GM12878 (cell line): ENCODE measurements at regions not wholly inside any gene's neighbourhood (a gene's known extent, or its start where the extent isn't known, plus 50 kb on each side); places are given as distances from the start of the nearest gene placed in this dataset.

ENCODE experiments used
- ATAC-seq: fragments of 200-7000 bp; cut with Tn5 transposase; 3 replicates; pipeline ENCODE4 v1.9.1; 2020; ENCODE audit warnings: mild to moderate bottlenecking, moderate library complexity
- BruUV-seq: library from RNA; stranded (reverse); fragments of 400-500 nt; replicated peaks from 2 replicates; lab custom pipeline; 2021; lab: Mats Ljungman, UMichigan
- CTCF ChIA-PET: fragments of 300-600 bp; sonication (Branson Sonifier 250); formaldehyde crosslinking; extraction: SDS; loops from one replicate; lab custom pipeline; 2021; ENCODE audit warnings: inconsistent platforms; lab: Yijun Ruan, JAX
- POLR2A ChIA-PET: fragments of 350-600 bp; formaldehyde crosslinking; extraction: SDS; loops from one replicate; lab custom pipeline; 2021; ENCODE audit warnings: inconsistent platforms; lab: Charles Lee
- RAD21 ChIA-PET: fragments of 300-600 bp; sonication (Branson Sonifier 250); formaldehyde crosslinking; loops from one replicate; lab custom pipeline; 2023; ENCODE audit warnings: antibody characterized with exemption; ENCODE audit not compliant: unreplicated experiment; lab: Charles Lee
- SMC1A ChIA-PET: fragments of 300-600 bp; sonication (Branson Sonifier 250); formaldehyde crosslinking; loops from one replicate; lab custom pipeline; 2023; ENCODE audit not compliant: unreplicated experiment, uncharacterized antibody; lab: Charles Lee
- DNase-seq: peaks from one replicate; pipeline ENCODE4 v3.0.0-alpha.2; 2011; ENCODE audit warnings: low read depth, low spot score
- FAIRE-seq: peaks from 3 replicates; lab custom pipeline; 2011; peaks lifted over from hg19 to GRCh38; lab: Jason Lieb, UNC
- H2AFZ ChIP-seq: 2 replicates; pipeline ENCODE4 v1.6.0; 2011; ENCODE audit warnings: low read depth, low read length, control low read depth; ENCODE audit not compliant: control insufficient read depth
- H3K27ac ChIP-seq: 2 replicates; pipeline ENCODE4 v1.5.1; 2011; ENCODE audit warnings: control low read depth; ENCODE audit not compliant: control insufficient read depth, insufficient read depth
- H3K27me3 ChIP-seq, 2 experiments: replicated peaks in 1 of 2; 2 replicates each; pipeline versions ENCODE4 v1.6.0 to v1.6.1; 2011; ENCODE audit warnings: low read length in 1 of 2; ENCODE audit not compliant: control insufficient read depth in 2 of 2, insufficient read depth in 2 of 2
- H3K36me3 ChIP-seq, 2 experiments: 2 replicates each; pipeline ENCODE4 v1.5.1; 2011; ENCODE audit warnings: low read length in 1 of 2; ENCODE audit not compliant: control insufficient read depth in 2 of 2, insufficient read depth in 2 of 2
- H3K4me1 ChIP-seq: 2 replicates; pipeline ENCODE4 v1.6.1; 2011; ENCODE audit warnings: mild to moderate bottlenecking, low read length, moderate library complexity, mixed read lengths; ENCODE audit not compliant: control insufficient read depth, insufficient read depth
- H3K4me2 ChIP-seq: 2 replicates; pipeline ENCODE4 v1.6.0; 2011; ENCODE audit warnings: control low read depth; ENCODE audit not compliant: control insufficient read depth, insufficient read depth
- H3K4me3 ChIP-seq: fragments of 200-600 bp; sonication (generic); 2 replicates; pipeline ENCODE4 v1.5.1; 2016
- H3K79me2 ChIP-seq: 2 replicates; pipeline ENCODE4 v1.6.0; 2011; ENCODE audit warnings: low read length; ENCODE audit not compliant: control insufficient read depth, insufficient read depth
- H3K9ac ChIP-seq: 2 replicates; pipeline ENCODE4 v1.8.0; 2011; ENCODE audit warnings: low read length, control low read depth, mixed read lengths; ENCODE audit not compliant: control insufficient read depth, insufficient read depth
- H3K9me3 ChIP-seq: replicated peaks from 3 replicates; pipeline ENCODE4 v1.5.1; 2011; ENCODE audit warnings: mild to moderate bottlenecking, low read length; ENCODE audit not compliant: control insufficient read depth, insufficient read depth
- H4K20me1 ChIP-seq: 2 replicates; pipeline ENCODE4 v1.6.0; 2011; ENCODE audit not compliant: control insufficient read depth, insufficient read depth
- CHD1 ChIP-seq: IDR thresholded peaks from 2 replicates; pipeline ENCODE4 v1.6.1; 2012; ENCODE audit warnings: low read depth, low read length, improper control_type of control experiment
- JUND ChIP-seq: IDR thresholded peaks from 2 replicates; pipeline ENCODE4 v1.6.1; 2012; ENCODE audit warnings: low read depth, mild to moderate bottlenecking, low read length, improper control_type of control experiment, moderate library complexity
- MEF2A ChIP-seq: IDR thresholded peaks from 2 replicates; pipeline ENCODE4 v1.6.1; 2011; ENCODE audit warnings: low read depth, mild to moderate bottlenecking, low read length, moderate library complexity; ENCODE audit not compliant: insufficient read depth
- RB1 ChIP-seq: fragments of 450-650 bp; formaldehyde crosslinking; IDR thresholded peaks from 2 replicates; pipeline ENCODE4 v1.6.1; 2017; ENCODE audit warnings: mild to moderate bottlenecking, borderline replicate concordance
- RBBP5 ChIP-seq: fragments of 200-600 bp; sonication (generic); conservative IDR thresholded peaks from 2 replicates; pipeline ENCODE4 v1.6.1; 2016
- SIN3A ChIP-seq: IDR thresholded peaks from 2 replicates; pipeline ENCODE4 v1.6.1; 2012; ENCODE audit warnings: low read depth, low read length, improper control_type of control experiment
- SUPT20H ChIP-seq: IDR thresholded peaks from 2 replicates; pipeline ENCODE4 v1.6.1; 2011; ENCODE audit warnings: low read depth, mild to moderate bottlenecking, low read length, moderate library complexity, borderline replicate concordance; ENCODE audit not compliant: control insufficient read depth
- WGBS: methylation state at CpG from one replicate; pipeline ENCODE4 v1.1.6; 2016; ENCODE audit warnings: low lambda C conversion rate; ENCODE audit not compliant: insufficient replicate concordance, insufficient coverage; ENCODE audit errors: missing lambda C conversion rate; 5-methylcytosine and 5-hydroxymethylcytosine counted together
- in situ Hi-C: fragments of 300-500 bp; cut with MboI; formaldehyde crosslinking; loops from 9 replicates; pipeline ENCODE4 v1.14.3; 2018; ENCODE audit warnings: mixed read lengths
- intact Hi-C: fragments of 100-400 bp; cut with micrococcal nuclease; formaldehyde crosslinking; loops from one replicate; pipeline ENCODE4 v1.14.2; 2022; ENCODE audit not compliant: unreplicated experiment

DNA sequence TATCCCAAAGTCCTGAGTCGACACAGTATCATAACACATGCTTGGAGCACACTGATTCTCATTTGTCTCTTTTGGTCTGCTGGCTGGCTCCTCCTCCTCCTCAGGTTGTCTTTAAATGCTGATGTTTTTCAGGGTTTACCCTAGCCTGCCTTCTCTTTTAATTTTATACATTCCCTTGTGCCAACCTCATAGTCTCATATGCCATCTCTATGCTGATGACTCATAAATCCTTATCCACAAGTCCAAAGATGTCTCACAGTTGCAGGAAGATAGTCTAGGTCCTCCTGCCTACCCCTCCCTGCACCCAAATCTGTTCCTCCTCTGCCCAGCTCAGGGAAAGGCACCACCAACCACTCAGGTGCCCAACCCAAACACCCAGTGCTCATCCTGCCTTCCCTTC lies 108.3 kb downstream of the SIPA1L2 start:
- ChIA-PET RAD21 (no interaction called here), CTCF (no interaction called here), POLR2A (no interaction called here), SMC1A (no interaction called here)
- no TSS peak for BruUV-seq
- ATAC-seq (no peak), DNase-seq (no peak), FAIRE-seq (no peak)
- H3K36me3 ChIP-seq: no peaks in the 10 kb centered on the region
- H3K27me3 ChIP-seq: 0 out of 4 replicates have a peak, but pooled peaks cover 0 to 2% of the 10 kb centered on the region in 2 experiments
- no peaks in the 10 kb centered on the region for H3K4me1 ChIP-seq
- TF ChIP-seq MEF2A (no peak), CHD1 (no peak), RB1 (no peak), SIN3A (no peak), JUND (no peak)
- no peaks in the 10 kb centered on the region for H3K79me2 ChIP-seq
- H3K27ac ChIP-seq: no peak overlapping the region
- 0% methylated on average over 1 of the region's 1 CpG for WGBS
- intact Hi-C loops: no loop called here
- no peak overlapping the region for H3K9ac ChIP-seq
- H4K20me1 ChIP-seq: no peaks in the 10 kb centered on the region
- in situ Hi-C loops: no loop called here
- no peak overlapping the region for H3K4me2 ChIP-seq
- no peak overlapping the region for H3K4me3 ChIP-seq
- H2AFZ ChIP-seq: no peak overlapping the region
- no peaks in the 10 kb centered on the region for H3K9me3 ChIP-seq

DNA sequence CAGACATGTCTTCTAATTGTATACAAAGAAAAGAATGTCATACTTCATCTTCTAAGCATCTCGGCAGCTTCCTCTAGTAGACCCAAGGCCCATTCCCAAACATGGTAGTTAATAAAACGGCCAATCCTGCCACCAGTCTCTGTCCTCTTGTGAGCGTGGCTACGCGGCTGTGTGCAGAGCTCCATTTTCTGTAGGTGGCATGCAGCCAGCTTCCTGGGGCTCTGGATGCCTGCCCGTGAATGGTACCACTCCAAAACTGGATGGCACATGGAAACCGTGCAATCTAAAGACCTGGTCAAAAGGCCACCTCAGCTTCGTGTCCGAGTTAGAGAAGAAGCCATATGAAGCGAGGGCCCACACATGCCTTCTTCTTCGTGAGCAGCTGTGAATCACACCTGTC lies 110.7 kb downstream of the SIPA1L2 start:
- FAIRE-seq: no peak
- WGBS: 38% methylated on average over 11 of the region's 11 CpGs
- Histone ChIP-seq H3K27me3 (0 out of 4 replicates have a peak, but pooled peaks cover 0 to 2% of the 10 kb centered on the region in 2 experiments), H3K4me2 (no peak overlapping the region), H3K4me3 (no peak overlapping the region), H2AFZ (no peak overlapping the region), H4K20me1 (no peaks in the 10 kb centered on the region), H3K4me1 (no peaks in the 10 kb centered on the region), H3K36me3 (no peaks in the 10 kb centered on the region), H3K79me2 (no peaks in the 10 kb centered on the region), H3K9ac (no peak overlapping the region), H3K27ac (no peak overlapping the region), H3K9me3 (no peaks in the 10 kb centered on the region)
- no peak for DNase-seq
- BruUV-seq: no TSS peak
- ChIA-PET SMC1A (no interaction called here), RAD21 (no interaction called here), CTCF (interaction anchor here (3.2 kb wide), 1 partner anchor 12 kb away, joined by 9 read pairs; no protein-coding TSS in a partner anchor), POLR2A (no interaction called here)
- intact Hi-C loops (no loop called here), in situ Hi-C loops (no loop called here)
- no peak for ATAC-seq
- TF ChIP-seq SUPT20H (no peak), RBBP5 (no peak)
- TF ChIP-seq, all 136 proteins: peak for 0
